HG03060 (cell line): ENCODE measurements at regions not wholly inside any gene's neighbourhood (a gene's known extent, or its start where the extent isn't known, plus 50 kb on each side); places are given as distances from the start of the nearest gene placed in this dataset.
"Not testable (repeated sequence)": the region's sequence is repeated elsewhere in the genome, so short reads cannot be mapped to it uniquely, and the experiment has no call there.

ENCODE experiments used
- ATAC-seq: cut with Tn5 transposase; IDR thresholded peaks from one replicate; pipeline ENCODE4 v1.9.1; 2021; ENCODE audit warnings: low read depth, moderate number of reproducible peaks; ENCODE audit not compliant: unreplicated experiment

DNA sequence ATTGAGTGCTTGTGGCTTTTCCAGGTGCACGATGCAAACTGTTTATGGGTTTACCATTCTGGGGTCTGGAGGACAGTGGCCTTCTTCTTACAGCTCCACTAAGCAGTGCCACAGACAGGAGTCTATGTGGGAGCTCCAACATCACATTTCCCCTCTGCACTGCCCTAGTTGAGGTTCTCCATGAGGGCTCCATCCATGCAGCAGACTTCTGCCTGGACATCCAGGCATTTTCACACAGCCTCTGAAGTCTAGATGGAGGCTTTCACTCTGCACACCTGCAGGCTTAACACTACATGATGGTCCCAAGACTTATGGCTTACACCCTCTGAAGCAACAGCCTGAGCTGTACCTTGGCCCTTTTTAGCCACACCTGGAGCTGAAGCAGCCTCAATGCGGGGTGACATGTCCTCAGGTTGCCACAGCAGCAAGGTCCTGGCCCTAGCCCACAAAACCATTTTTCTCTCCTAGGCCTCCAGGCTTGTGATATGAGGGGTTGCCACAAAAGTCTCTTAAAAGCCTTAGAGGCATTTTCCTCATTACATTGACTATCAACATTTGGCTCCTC, 552.2 kb downstream of the TFAP2A start:
- no peak for ATAC-seq

DNA sequence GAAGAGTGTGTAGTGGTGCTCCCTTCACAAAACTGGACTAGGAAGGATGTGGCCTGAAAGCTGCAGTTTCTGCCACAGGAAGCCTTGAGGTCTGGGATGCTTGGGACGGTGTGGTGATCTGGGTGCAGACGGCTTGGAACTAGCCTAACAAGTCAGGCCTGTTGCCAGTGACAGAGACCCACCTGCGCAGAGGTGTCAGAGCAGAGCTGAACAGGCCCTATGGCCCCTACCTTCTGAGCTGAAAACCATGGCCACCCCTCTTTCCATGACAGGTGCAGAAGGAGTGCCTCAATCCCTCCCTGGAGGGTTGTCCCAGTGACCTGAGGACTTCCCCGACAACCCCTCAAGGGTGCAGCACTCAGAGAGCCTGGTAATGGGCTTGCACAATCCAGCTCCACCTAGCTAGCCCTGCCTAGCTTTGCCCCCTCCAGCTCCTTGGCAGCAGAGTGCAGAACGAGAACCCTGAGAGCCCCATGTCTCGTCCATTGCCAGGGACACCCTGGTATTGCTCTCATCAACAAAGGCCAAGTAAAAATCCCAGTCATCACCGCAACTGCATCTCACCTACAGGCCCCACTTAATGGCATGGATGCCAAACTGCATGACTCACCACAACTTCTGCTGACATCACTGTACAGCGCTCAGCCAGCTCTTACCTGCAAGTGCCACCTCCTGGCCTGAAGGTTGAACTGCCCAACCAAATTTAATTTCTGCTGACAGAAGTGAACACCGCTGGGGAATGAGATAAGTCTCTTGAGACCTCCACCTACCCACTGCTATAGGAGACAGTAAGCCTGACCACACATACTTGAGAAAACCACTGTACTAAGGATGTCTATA, 563.1 kb downstream of the TFAP2A start:
- no peak for ATAC-seq

DNA sequence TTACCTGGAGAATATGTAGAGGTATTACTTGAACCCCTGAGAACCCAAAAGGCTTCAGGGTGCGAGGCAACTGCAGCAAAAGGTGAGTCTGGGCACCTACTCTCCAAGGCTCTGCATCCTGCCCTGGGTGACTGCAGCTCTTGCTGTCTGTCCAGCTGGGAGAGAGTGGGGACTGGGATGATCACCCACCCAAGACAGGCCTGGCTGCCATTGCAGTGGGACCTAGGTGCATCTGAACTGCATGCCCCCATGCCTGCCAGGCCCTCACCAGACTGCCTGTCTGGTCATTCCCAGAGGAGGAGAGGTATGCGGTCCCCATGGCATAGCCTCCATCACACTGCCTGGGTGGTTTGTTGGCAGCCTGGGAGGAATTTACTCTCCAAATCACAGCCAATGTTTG, 563.9 kb downstream of the TFAP2A start:
- ATAC-seq, result no peak

DNA sequence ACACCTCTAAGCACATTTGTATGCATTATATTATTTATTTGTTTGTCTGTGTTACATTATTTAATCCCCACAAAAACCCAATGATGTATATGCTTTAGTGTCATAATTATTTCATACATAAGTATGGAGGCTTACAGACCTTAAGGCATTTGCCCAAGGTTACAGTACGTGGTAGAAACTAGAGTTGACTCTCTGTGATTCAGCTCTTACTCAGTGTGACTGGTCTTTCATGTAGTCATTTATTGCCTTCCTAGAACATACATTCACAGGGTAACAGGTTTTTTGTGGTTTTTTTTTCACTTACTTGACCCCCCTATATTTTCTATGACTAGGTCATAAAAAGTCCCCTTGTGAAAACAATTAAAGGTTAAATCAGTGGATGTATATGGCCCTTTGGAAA, 566.8 kb downstream of the TFAP2A start:
- ATAC-seq, result no peak

DNA sequence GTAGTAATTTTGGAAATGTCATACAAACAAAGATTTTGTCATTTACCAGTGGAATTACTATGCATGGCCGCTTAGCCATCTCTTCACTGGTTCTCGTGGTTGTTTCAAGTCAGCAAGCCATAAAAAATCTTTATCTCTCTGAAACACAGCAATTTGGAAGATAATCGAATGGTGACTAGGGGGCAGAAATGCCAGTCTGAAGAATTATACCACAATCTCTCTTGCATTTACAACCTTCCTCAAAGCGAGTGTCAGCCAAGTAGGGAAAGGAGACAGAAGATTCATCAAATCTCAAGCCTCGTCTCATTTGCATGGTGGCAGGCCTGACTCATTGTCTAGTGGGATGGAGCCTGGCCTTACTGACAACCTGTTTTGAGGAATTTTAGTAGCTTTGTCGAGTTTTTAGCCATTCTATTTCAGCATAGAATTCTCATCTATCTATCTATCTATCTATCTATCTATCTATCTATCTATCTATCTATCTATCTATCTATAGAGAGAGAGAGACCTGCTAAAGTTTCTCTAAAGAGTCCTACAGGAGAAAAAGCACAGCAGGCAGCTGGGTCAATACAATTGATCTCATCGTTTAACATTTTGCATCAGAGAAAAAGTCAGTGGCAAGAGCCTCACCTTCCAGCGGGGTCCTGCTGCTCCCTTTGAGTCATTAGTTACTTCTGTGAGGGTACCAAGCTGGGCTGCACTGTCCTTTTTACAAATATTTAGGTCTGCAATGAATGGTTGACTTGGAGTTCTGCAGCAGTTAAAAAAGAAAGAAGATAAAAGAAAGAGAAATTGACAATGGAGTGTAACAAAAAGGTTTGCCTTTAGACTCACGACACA, 572.8 kb downstream of the TFAP2A start:
- no peak for ATAC-seq

DNA sequence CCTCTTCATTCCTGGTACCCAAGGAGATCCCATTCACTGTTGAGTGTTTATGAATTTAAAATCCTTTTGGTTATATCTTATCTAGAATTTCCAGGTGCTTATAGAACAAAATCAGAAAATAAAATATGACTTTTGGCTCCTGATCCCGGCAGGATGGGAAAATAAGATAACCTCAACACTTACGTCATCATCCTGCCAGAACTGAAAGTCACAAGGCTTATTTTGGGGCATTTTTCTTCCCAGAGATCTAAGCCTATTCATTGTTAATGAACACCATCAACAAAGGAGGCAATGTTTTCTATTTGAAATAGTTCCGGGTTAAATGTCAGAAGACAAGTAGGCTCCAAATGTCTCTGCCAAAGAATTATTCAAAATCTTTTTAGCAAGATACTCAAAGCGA, 580.6 kb downstream of the TFAP2A start:
- no peak for ATAC-seq

DNA sequence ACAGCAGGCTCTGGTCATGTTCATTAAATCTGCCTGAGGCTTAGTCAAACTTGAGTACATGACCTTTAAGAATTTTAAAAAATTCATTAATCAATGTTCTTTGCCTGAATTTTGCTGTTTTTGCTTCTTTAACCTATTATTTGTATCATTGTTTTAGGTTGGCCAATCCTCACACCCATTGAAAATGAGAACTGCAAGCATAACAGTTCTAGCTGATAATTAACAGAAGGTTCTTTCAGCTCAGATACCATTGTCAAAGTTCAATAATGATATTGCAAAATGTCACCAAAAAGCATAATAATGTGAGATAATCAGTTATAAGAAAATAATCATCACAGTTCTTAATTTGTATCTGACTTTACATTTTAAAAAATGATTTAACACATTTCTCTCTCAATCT, 583.1 kb downstream of the TFAP2A start:
- no peak for ATAC-seq

DNA sequence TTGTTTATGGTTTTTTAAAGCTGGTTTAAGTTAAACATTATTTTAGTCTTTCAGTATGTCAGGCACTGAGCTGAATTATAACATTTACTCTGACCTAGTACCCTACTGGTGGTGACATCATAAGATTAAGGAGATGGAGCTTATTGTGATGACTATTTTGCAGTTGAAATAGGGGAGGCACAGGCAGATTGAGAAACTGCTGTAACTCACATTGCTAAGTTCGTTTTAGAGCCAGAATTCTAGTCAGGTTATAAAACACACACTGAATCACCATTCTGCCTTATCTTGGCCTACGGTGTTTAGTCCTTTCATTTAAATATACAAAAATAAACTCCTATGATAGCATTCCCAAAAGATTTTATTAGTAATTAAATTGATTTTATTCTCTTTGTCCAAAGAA, 584.1 kb downstream of the TFAP2A start:
- no peak for ATAC-seq

DNA sequence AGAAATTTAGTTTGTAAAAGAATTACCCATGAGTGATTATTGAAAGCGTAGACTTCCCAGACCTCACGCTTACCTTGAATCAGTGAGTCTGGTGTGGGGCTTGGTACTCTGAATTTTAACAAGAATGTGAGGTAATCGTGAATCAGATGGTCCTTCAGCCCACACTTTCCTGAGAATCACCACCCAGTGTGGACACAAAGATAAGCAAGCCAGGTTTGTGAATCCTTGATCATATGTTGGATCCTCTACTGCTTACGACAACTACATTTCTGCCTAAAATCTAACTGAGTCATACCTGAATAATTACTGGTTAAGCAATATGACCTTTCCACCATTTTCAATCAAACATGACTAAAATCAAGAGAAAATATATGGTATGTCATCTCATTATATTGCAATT, 589.3 kb downstream of the TFAP2A start:
- no peak for ATAC-seq

DNA sequence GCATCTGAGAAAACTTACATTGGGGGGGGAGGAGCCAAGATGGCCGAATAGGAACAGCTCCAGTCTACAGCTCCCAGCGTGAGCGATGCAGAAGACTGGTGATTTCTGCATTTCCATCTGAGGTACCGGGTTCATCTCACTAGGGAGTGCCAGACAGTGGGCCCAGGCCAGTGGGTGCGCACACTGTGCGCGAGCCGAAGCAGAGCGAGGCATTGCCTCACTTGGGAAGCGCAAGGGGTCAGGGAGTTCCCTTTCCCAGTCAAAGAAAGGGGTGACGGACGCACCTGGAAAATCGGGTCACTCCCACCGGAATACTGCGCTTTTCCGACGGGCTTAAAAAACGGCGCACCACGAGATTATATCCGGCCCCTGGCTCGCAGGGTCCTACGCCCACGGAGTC, 604.1 kb downstream of the TFAP2A start:
- ATAC-seq, result not testable (repeated sequence)

DNA sequence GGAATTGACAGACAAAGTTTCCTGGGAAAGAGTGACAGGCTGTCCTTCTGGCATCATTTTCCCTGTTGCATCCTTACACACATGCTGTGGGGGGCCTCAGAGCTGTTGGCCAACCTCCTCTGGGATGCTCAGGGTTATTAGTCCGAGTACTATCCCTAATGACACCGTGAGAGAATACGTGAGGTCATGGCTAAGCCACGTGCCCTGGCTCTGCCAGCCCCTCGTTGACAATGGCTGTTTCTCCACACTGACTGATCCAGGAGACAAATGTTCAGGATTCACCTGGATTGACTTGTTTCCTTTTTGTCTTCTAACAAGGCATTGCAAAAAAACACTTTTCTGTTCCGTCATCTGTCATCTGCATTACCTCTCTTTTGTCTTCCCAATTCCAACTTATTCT, 604.6 kb downstream of the TFAP2A start:
- ATAC-seq, result no peak

DNA sequence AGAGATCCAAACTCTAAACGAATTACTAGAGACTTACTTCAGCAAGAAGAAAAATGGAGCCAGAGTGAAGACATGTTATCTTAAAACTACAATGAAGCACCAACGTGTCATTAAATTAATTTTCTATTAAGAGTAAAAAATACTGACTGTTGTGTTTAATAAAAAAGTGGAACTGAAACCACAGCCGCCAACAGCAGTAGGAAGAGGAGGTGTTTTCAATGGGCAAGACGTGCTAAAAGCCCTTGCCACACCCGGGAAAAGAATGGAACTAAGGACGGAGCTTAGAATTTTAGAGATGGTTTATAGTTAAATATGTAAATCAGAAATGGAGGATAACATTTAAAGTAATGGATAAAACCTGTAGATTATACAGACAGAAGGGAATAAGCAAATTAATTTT, 608.7 kb downstream of the TFAP2A start:
- ATAC-seq, result no peak

DNA sequence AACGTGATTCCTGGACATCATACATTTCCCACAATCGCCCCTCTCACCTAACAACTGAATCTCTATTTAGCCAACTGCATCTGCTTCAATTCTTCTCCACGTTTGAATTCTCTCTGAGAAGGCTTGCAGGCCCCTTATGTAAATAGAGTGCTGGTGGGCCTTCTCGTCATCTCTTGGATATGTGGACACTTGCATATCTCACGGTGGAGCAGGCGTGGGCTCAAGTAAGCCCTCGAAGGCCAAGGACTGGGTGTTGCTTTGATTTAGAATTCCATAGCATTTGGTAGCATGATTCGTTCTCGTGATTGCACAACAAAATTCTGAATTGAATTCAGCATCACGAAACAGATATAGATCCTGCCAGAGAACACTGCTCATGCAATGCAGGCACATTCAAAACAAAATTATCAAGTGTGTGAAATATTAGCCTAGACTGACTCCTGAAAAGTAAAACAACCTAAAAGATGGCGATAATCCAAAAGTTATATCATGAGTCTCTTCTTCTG, 613.6 kb downstream of the TFAP2A start:
- ATAC-seq, result no peak

DNA sequence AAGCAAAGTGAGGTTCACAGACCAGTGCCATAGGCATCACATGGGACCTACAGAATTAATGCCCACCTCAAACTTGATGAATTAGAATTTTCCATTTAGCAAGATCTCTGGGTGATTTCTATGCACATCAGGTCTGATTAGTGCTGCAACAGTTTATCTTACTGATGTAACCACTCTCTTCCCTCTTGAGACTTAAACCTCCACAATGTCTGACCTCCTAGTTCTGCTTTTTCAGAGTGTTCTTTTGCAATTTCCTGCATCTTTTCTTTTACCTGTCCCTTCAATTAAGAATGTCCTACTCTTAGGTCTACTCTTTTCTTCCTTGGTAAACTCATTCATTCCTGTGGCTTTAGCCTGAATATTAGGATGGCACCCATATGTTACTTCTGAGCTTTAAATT, 615.3 kb downstream of the TFAP2A start:
- no peak for ATAC-seq

DNA sequence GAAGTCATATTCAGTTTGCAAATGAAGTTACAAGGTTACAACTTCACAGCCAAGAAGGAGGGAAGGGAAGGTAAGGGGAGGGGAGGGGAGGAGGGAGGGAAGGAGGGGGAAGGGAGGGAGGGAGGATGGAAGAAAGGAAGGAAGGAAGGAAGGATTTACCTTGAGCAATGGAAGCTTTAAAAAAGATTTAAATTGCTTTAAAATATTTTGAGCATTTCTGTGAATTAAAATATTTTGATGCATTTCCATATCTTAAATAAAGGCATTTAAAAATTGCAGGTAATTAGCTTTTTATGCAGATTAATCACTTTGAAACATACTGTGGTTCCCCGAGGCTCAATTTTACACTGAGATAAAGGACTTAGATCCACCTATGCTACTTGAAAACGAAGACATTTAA, 618.0 kb downstream of the TFAP2A start:
- ATAC-seq, result no peak

DNA sequence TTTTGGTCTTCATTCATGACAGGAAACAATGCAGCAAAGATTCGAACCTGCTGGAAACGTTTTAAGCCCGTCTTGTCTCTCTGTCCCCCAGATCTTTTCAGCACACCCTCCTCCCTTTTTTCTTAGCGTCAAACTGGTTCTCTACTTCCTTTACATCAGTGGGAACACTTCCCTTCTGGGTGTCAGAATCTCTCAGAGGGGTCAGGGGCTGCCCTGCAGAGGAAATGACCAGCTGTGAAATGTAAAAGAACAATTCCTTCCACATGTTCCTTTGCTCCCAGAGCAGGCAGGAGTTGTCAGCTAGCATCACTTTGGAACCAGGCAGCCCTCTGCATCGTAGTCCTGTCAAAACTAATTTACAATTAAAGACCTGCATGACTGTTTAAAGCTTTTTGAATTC, 619.0 kb downstream of the TFAP2A start:
- ATAC-seq, result no peak

DNA sequence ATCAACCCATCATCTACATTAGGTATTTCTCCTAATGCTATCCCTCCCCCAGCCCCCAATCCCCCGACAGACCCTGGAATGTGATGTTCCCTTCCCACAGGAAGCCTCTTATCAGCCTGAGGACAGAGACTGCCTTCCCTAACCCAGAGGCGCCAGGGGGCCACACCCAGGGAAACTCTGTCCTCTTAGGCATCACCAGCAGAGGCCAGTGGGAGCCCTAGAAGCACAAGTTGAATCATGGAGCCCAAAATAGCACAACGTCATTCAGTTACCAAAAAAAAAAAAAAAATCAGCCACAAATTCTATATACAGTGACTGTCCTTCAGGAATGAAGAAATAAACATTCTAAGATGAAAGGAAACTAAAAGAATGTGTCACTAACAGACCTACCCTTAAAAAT, 625.7 kb downstream of the TFAP2A start:
- no peak for ATAC-seq

DNA sequence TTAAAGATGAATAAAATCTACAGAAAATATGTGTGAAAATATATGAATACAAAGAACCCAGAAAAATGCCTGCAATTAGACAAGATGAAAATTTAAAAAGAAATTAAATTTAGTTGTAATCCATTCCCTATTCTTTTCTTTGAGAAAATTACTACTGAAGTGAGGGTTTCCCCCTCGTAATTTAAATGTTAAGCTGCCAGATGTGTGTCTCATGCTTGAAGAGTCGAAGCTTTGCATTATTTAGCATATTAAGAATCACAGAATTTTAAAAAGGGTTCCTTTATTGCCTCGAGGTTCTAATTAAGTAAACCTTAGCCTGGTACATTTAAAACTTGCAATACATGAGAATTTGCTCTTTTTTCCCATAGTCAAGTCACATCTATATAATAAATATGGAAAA, 630.1 kb downstream of the TFAP2A start:
- no peak for ATAC-seq

DNA sequence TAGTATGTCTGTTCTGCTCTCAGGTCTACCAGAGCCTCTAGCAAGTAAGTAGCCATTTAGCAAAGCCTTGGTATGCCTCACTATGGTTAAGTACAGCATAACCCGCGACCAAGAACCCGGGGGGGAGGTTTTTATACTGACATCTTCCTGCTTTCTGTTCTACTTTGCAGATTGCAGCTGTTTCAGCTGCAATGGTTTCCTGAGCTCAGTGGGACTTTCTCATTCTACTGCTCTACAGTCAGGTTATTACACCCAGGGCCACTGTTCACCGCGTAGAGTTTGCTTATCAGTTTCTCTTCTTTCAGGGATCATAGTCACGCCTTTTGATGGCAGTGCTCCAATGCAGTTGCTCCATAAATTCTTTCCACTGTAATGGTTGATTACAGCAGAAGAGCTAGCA, 631.3 kb downstream of the TFAP2A start:
- ATAC-seq, result no peak

DNA sequence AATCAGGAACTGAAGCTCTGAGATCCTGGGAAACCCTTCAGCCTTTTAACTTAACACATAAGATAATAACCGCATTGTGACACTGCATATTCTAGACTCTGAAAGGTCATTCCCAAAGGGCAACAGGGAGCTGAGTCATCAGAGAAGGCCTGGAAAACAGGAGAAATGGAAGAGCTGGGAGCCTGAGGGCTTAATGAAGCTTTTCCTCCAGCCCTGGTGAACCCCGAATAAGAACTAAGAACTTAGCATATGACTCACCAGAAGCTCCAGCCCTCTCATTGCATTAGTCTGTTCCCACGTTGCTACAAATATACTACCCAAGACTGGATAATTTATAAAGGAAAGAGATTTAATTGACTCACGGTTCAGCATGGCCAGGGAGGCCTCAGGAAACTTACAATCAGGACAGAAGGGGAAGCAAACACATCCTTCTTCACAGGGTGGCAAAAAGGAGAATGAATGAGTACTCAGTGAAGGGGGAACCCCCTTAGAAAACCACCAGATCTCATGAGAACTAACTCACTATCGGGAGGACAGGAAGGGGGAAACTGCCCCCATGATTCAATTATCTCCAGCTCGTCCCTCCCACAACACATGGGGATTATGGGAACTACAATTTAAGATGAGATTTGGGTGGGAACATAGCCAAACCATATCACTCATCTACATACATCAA, 648.5 kb downstream of the TFAP2A start:
- ATAC-seq, result peak; percentile 63

DNA sequence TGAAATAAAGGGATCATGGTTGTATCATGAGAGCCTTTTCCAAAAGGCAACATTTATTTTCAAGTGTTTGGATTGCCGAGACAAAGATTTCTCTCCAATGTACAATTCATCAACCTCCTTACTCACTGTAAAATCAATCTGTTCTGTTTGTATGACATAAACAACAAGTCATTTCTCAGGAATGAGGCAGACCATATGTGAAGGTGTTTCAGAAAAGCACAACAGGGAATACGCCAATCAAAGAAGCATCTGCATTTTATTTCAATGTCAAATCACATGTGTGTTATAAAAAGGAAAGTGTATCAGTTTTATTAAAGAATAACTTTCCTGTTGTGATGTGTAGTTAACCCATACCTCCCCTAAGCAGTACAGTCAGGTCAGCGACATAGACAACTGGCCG, 653.7 kb downstream of the TFAP2A start:
- ATAC-seq, result no peak
